ENCODE measurements at regions not wholly inside any gene's neighbourhood (a gene's known extent, or its start where the extent isn't known, plus 50 kb on each side); places are given as distances from the start of the nearest gene placed in this dataset.
A peak's percentile ranks its signal among the peaks of the same experiment; 100 is the strongest.
"Not testable (repeated sequence)": the region's sequence is repeated elsewhere in the genome, so short reads cannot be mapped to it uniquely, and the experiment has no call there.

- DNase-seq (ENCODE audit: low read depth in 2 of 2), result not testable (repeated sequence)
These were observed 64.0 kb upstream of the PLEKHM1 start for GRCh38 chr17:45554479-45554878.

- DNase-seq (ENCODE audit: low read depth in 2 of 2), result not testable (repeated sequence)
These were observed 68.3 kb upstream of the PLEKHM1 start for GRCh38 chr17:45558821-45559220.

GRCh38 chr17:45562868-45563267 lies 72.3 kb upstream of the PLEKHM1 start:
- not testable (repeated sequence) for DNase-seq (ENCODE audit: low read depth in 2 of 2)

- not testable (repeated sequence) for DNase-seq (ENCODE audit: low read depth in 2 of 2)
These were observed 72.8 kb upstream of the PLEKHM1 start for GRCh38 chr17:45563283-45563682.

GRCh38 chr17:45568275-45568674 lies 77.8 kb upstream of the PLEKHM1 start:
- DNase-seq (ENCODE audit: low read depth in 2 of 2), result not testable (repeated sequence)

GRCh38 chr17:45573326-45573725 lies 82.8 kb upstream of the PLEKHM1 start:
- not testable (repeated sequence) for DNase-seq (ENCODE audit: low read depth in 2 of 2)

- no peak for DNase-seq (ENCODE audit: low read depth in 2 of 2)
These were observed 83.6 kb upstream of the PLEKHM1 start for GRCh38 chr17:45573924-45574770.

GRCh38 chr17:45575126-45575885 lies 84.8 kb upstream of the PLEKHM1 start:
- no peak for DNase-seq (ENCODE audit: low read depth in 2 of 2)

- DNase-seq (ENCODE audit: low read depth in 2 of 2), result not testable (repeated sequence)
These were observed 86.2 kb upstream of the PLEKHM1 start for GRCh38 chr17:45576527-45577307.

GRCh38 chr17:45577571-45578279 lies 87.2 kb upstream of the PLEKHM1 start:
- DNase-seq (ENCODE audit: low read depth in 2 of 2), result no peak

- no peak for DNase-seq (ENCODE audit: low read depth in 2 of 2)
These were observed 88.3 kb upstream of the PLEKHM1 start for GRCh38 chr17:45578516-45579455.

GRCh38 chr17:45579529-45580495 lies 89.3 kb upstream of the PLEKHM1 start:
- DNase-seq (ENCODE audit: low read depth in 2 of 2), result no peak

GRCh38 chr17:45580924-45581323 lies 90.4 kb upstream of the PLEKHM1 start:
- DNase-seq (ENCODE audit: low read depth in 2 of 2), result no peak

- no peak for DNase-seq (ENCODE audit: low read depth in 2 of 2)
These were observed 91.3 kb upstream of the PLEKHM1 start for GRCh38 chr17:45581860-45582259.

GRCh38 chr17:45584092-45585036 lies 93.8 kb upstream of the PLEKHM1 start:
- DNase-seq (ENCODE audit: low read depth in 2 of 2), result peak; percentile 40 to 58

GRCh38 chr17:45585037-45585733 lies 94.7 kb upstream of the PLEKHM1 start:
- peak; percentile 72 to 85 for DNase-seq (ENCODE audit: low read depth in 2 of 2)

Data from stimulated activated CD4-positive, alpha-beta T cell treated with anti-CD3 and anti-CD28 coated beads, Interleukin-12 subunit alpha, Interleukin-12 subunit beta, amount 100 ng/mL, for 24 hours (primary cell).